ENCODE measurements at regions not wholly inside any gene's neighbourhood (a gene's known extent, or its start where the extent isn't known, plus 50 kb on each side); places are given as distances from the start of the nearest gene placed in this dataset.

- TF ChIP-seq ZNF529 (tag by site-specific recombination; IDR thresholded peaks at IDR 0.05; ENCODE audit: insufficient replicate concordance): no peak
These were observed 163.6 kb upstream of the PREP start (continued) for GRCh38 chr6:105566503-105566902.

DNA sequence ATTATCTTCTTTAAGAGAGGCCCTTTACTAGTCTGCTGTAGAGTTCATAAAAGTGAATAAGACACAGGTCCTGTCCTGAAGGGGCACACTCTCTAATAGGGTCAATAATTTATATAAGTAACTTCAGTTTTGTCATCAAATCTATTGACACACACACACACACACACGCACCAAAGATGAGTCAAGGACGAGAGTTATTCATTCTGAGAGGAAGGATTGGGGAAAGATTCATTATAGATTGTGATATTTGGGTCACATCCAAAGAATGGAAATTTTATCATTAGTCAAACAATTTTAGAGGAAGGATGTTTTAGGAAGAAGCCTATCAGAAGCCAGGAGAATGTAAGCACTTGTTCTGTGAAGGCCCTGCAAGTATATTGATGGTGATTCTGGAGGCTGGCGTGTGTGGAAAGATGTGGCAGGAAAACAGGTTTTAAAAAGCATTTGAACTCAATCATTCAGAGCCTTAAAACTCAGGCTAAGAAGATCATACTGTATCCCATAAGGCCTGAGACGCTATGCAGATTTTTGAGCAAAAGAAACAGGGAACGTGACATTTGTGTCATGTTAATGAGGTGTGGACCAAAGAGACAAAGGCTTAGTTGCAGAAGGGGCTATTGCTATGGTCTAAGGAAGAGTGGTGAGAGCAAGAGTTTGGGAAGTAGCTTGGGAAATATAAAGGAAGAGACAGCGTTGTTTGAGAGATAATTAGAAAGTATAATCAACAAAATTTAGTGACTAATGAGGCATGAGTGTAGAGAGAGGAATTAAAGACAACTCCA is 161.4 kb upstream of the PREP start:
- CTCF ChIA-PET: no interaction called here
- TF ChIP-seq ZNF157 (tag by site-specific recombination; IDR thresholded peaks at IDR 0.05) (no peak), KLF8 (tag by site-specific recombination; IDR thresholded peaks at IDR 0.05) (no peak), ZBTB17 (tag by site-specific recombination; IDR thresholded peaks at IDR 0.05) (no peak), ZNF302 (tag by site-specific recombination; IDR thresholded peaks at IDR 0.05; ENCODE audit: low read depth) (no peak), ZNF16 (tag by site-specific recombination; IDR thresholded peaks at IDR 0.05; ENCODE audit: low read depth) (no peak), ZNF837 (tag by site-specific recombination; IDR thresholded peaks at IDR 0.05) (no peak), ZNF155 (tag by site-specific recombination; IDR thresholded peaks at IDR 0.05) (no peak), ZNF146 (tag by site-specific recombination; IDR thresholded peaks at IDR 0.05) (no peak), ZBTB20 (tag by site-specific recombination; IDR thresholded peaks at IDR 0.05) (no peak), YY2 (tag by site-specific recombination; IDR thresholded peaks at IDR 0.05) (no peak), SETDB1 (IDR thresholded peaks at IDR 0.05; ENCODE audit: insufficient read length, low read length) (no peak), ZFP37 (tag by site-specific recombination; IDR thresholded peaks at IDR 0.05) (no peak), ZNF768 (tag by site-specific recombination; IDR thresholded peaks at IDR 0.05) (no peak), SCRT1 (tag by site-specific recombination; IDR thresholded peaks at IDR 0.05; ENCODE audit: borderline replicate concordance) (no peak), TCF7L2 (IDR thresholded peaks at IDR 0.05; ENCODE audit: borderline replicate concordance, low read depth, low read length) (no peak), ZNF530 (tag by site-specific recombination; IDR thresholded peaks at IDR 0.05; ENCODE audit: low read depth) (no peak)
- TF ChIP-seq, protein P1, sequence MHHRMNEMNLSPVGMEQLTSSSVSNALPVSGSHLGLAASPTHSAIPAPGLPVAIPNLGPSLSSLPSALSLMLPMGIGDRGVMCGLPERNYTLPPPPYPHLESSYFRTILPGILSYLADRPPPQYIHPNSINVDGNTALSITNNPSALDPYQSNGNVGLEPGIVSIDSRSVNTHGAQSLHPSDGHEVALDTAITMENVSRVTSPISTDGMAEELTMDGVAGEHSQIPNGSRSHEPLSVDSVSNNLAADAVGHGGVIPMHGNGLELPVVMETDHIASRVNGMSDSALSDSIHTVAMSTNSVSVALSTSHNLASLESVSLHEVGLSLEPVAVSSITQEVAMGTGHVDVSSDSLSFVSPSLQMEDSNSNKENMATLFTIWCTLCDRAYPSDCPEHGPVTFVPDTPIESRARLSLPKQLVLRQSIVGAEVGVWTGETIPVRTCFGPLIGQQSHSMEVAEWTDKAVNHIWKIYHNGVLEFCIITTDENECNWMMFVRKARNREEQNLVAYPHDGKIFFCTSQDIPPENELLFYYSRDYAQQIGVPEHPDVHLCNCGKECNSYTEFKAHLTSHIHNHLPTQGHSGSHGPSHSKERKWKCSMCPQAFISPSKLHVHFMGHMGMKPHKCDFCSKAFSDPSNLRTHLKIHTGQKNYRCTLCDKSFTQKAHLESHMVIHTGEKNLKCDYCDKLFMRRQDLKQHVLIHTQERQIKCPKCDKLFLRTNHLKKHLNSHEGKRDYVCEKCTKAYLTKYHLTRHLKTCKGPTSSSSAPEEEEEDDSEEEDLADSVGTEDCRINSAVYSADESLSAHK (tag by site-specific recombination; IDR thresholded peaks at IDR 0.05): no peak
- TF ChIP-seq, protein P2, sequence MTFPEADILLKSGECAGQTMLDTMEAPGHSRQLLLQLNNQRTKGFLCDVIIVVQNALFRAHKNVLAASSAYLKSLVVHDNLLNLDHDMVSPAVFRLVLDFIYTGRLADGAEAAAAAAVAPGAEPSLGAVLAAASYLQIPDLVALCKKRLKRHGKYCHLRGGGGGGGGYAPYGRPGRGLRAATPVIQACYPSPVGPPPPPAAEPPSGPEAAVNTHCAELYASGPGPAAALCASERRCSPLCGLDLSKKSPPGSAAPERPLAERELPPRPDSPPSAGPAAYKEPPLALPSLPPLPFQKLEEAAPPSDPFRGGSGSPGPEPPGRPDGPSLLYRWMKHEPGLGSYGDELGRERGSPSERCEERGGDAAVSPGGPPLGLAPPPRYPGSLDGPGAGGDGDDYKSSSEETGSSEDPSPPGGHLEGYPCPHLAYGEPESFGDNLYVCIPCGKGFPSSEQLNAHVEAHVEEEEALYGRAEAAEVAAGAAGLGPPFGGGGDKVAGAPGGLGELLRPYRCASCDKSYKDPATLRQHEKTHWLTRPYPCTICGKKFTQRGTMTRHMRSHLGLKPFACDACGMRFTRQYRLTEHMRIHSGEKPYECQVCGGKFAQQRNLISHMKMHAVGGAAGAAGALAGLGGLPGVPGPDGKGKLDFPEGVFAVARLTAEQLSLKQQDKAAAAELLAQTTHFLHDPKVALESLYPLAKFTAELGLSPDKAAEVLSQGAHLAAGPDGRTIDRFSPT (tag by site-specific recombination; IDR thresholded peaks at IDR 0.05): no peak
- TF ChIP-seq, protein P3, sequence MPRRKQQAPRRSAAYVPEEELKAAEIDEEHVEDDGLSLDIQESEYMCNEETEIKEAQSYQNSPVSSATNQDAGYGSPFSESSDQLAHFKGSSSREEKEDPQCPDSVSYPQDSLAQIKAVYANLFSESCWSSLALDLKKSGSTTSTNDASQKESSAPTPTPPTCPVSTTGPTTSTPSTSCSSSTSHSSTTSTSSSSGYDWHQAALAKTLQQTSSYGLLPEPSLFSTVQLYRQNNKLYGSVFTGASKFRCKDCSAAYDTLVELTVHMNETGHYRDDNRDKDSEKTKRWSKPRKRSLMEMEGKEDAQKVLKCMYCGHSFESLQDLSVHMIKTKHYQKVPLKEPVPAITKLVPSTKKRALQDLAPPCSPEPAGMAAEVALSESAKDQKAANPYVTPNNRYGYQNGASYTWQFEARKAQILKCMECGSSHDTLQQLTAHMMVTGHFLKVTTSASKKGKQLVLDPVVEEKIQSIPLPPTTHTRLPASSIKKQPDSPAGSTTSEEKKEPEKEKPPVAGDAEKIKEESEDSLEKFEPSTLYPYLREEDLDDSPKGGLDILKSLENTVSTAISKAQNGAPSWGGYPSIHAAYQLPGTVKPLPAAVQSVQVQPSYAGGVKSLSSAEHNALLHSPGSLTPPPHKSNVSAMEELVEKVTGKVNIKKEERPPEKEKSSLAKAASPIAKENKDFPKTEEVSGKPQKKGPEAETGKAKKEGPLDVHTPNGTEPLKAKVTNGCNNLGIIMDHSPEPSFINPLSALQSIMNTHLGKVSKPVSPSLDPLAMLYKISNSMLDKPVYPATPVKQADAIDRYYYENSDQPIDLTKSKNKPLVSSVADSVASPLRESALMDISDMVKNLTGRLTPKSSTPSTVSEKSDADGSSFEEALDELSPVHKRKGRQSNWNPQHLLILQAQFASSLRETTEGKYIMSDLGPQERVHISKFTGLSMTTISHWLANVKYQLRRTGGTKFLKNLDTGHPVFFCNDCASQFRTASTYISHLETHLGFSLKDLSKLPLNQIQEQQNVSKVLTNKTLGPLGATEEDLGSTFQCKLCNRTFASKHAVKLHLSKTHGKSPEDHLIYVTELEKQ (tag by site-specific recombination; IDR thresholded peaks at IDR 0.05; ENCODE audit: borderline replicate concordance): no peak

More for the DNA sequence above, 161.4 kb upstream of the PREP start:
- Histone ChIP-seq H3K4me3 (ENCODE audit: low read depth, low read length) (no peak overlapping the region), H3K36me3 (ENCODE audit: control insufficient read depth in 2 of 2, insufficient read depth in 1 of 2, low read length in 2 of 2) (no peaks in the 10 kb centered on the region), H3K9me3 (ENCODE audit: control insufficient read depth, insufficient read depth, low read depth, low read length) (no peaks in the 10 kb centered on the region), H3K4me1 (ENCODE audit: control insufficient read depth, insufficient read depth, low read length) (no peaks in the 10 kb centered on the region), H3K27ac (ENCODE audit: extremely low read depth, low read depth, low read length) (no peak overlapping the region)
- POLR2A ChIA-PET: no interaction called here
